ENCODE measurements at regions not wholly inside any gene's neighbourhood (a gene's known extent, or its start where the extent isn't known, plus 50 kb on each side); places are given as distances from the start of the nearest gene placed in this dataset.

- H3K4me3 ChIP-seq (ENCODE audit: low read depth, low read length), result no peak overlapping the region
- DNase-seq (ENCODE audit: low read depth), result no peak
- TF ChIP-seq, protein P1, sequence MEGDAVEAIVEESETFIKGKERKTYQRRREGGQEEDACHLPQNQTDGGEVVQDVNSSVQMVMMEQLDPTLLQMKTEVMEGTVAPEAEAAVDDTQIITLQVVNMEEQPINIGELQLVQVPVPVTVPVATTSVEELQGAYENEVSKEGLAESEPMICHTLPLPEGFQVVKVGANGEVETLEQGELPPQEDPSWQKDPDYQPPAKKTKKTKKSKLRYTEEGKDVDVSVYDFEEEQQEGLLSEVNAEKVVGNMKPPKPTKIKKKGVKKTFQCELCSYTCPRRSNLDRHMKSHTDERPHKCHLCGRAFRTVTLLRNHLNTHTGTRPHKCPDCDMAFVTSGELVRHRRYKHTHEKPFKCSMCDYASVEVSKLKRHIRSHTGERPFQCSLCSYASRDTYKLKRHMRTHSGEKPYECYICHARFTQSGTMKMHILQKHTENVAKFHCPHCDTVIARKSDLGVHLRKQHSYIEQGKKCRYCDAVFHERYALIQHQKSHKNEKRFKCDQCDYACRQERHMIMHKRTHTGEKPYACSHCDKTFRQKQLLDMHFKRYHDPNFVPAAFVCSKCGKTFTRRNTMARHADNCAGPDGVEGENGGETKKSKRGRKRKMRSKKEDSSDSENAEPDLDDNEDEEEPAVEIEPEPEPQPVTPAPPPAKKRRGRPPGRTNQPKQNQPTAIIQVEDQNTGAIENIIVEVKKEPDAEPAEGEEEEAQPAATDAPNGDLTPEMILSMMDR (IDR thresholded peaks at IDR 0.05; ENCODE audit: control insufficient read depth, extremely low read depth, insufficient read depth), result no peak
Observed at GRCh38 chr2:180523621-180524340, 456.6 kb upstream of the UBE2E3 start.

DNA sequence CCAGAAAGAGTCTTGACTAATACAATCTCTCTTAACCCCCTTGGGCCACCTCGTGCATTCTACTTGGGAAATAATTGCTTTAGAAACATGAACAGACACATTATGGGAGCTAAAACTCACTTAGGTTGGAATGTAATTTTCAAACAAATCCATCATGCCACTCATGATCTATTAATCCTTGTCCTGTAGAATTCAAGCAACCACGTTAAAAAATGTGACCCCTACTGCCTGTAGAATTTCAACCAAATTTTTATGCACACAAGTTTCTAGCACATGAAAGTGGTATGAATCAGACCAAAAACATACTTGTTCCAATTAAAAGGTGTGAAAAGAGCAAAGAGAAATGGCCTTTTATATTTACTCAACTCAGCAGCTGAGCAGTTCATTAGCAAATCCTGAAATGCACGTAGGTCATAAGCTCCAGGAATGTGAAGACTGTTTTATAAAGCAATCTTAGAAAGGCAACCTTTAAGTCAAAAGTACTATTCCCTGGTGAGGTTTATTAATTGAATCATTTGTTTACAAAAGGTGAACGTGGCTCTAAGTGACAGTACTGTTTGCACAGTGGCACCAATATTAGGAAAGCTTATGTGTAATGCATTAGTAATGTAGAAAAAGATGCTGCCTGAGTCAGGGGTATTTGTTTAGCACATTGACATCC is 459.4 kb upstream of the UBE2E3 start:
- DNase-seq (ENCODE audit: low read depth), result peak; percentile 57
- TF ChIP-seq, protein P1 (IDR thresholded peaks at IDR 0.05; ENCODE audit: control insufficient read depth, extremely low read depth, insufficient read depth), result no peak
- H3K4me3 ChIP-seq (ENCODE audit: low read depth, low read length), result no peak overlapping the region

DNA sequence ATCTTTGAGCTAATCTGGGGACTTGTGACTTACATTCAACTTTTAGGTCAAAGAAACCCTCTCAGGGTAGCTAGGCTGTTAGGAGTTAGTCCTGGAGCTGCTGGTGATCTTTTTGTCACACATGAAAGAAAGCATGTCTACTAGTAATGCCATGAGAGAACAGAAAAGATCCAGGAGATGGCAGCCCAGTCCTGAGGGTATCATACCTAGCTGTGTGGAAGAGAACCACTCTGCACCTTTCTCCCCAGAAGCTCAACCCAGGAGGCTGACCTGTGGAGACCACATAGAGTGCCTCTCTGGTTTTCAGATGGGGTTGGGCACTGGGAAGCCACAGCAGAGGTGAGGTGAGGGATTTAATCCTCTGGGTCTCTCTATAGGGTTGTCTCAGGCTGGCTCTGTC is 460.2 kb upstream of the UBE2E3 start:
- TF ChIP-seq, protein P1 (IDR thresholded peaks at IDR 0.05; ENCODE audit: control insufficient read depth, extremely low read depth, insufficient read depth), result no peak
- DNase-seq (ENCODE audit: low read depth), result no peak
- no peak overlapping the region for H3K4me3 ChIP-seq (ENCODE audit: low read depth, low read length)

DNA sequence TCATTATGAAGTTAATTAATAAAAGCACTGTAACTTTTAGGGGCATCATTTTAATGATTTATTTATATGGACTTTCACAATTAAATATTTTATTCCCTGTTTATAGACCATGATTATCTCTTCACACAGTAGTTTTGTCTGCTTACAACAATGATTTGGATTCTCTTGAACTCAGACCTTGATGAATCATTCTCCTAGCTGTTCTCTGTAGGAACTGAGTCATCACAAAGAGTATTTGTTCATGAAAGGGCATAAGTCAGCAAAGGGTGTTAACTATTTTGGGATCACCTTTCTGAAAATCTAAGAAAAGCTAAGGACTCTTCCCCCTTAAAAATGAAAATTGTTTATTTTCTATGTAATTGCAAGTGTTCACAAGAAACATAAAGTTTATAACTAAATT is 461.1 kb upstream of the UBE2E3 start:
- no peak for DNase-seq (ENCODE audit: low read depth)
- H3K4me3 ChIP-seq (ENCODE audit: low read depth, low read length), result no peak overlapping the region
- TF ChIP-seq, protein P1 (IDR thresholded peaks at IDR 0.05; ENCODE audit: control insufficient read depth, extremely low read depth, insufficient read depth), result no peak

DNA sequence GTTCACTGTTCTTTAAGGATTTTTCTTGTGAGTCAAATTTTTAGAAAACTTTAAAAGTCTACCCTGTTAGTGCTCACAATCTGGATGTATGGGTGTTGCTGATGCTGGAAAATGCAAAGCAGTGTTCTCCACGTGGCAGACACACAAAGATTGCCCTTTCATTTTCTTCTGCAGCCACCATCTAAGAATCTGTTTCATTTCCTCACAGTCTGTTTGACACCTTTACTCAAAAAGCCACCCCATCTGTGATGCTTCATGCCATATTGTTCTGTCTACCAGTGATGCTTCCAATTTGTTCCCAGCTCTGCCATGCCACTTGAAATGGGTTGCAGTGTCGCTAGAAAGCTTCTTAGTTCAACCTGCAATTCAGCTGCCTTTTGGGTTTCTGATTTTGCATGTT is 464.2 kb upstream of the UBE2E3 start:
- TF ChIP-seq, protein P1 (IDR thresholded peaks at IDR 0.05; ENCODE audit: control insufficient read depth, extremely low read depth, insufficient read depth), result no peak
- DNase-seq (ENCODE audit: low read depth), result no peak

GRCh38 chr2:180513389-180513788 is 467.0 kb upstream of the UBE2E3 start:
- TF ChIP-seq, protein P1 (IDR thresholded peaks at IDR 0.05; ENCODE audit: control insufficient read depth, extremely low read depth, insufficient read depth), result no peak
- DNase-seq (ENCODE audit: low read depth), result no peak
- H3K4me3 ChIP-seq (ENCODE audit: low read depth, low read length), result no peak overlapping the region

More for the DNA sequence above, 464.2 kb upstream of the UBE2E3 start:
- H3K4me3 ChIP-seq (ENCODE audit: low read depth, low read length), result no peak overlapping the region
